ENCODE measurements at regions not wholly inside any gene's neighbourhood (a gene's known extent, or its start where the extent isn't known, plus 50 kb on each side); places are given as distances from the start of the nearest gene placed in this dataset.

DNA sequence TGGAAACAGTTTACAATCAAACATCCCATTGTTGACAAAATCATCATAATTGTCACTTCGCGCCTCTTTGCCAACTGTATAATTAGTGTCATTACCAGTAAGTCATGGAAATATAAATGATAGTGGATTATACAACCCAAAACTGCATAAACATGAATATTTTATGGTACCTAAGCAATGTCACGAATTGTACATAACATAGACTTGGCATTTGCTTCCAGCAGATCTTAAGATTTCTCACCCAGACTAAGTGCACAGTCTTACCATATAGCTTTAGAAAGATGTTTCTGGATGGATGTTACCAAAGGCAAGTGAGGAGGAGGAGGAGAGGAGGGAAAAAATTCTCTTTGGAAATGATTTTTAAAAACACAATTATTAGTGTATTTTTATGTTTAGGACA is 113.4 kb upstream of the TAS2R1 start:
- ChIA-PET POLR2A (no interaction called here), CTCF (no interaction called here)
- no peak for DNase-seq (ENCODE audit: extremely low spot score)
- TF ChIP-seq CTCF (IDR thresholded peaks at IDR 0.05; ENCODE audit: control extremely low read depth, extremely low read depth, low read depth, missing control alignments), result no peak

DNA sequence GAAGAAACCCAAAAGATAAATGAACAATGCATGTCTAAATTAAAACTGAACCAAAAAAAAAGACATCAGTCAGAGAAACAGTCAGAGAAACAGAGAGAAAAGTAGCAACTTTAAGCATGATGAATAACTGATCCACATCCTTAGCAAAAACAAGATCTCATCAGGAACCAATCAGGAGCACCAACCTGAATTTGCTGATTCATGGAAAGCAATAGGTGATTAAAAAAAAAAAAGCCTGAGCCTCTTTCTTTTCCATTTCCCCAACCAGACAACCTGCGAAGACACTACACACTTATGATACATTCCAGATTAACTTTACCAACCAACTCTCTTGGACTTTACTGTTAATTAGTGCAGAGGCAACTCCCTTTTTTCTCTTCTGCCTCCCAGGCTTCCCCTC is 112.7 kb upstream of the TAS2R1 start:
- TF ChIP-seq CTCF (IDR thresholded peaks at IDR 0.05; ENCODE audit: control extremely low read depth, extremely low read depth, low read depth, missing control alignments), result no peak
- ChIA-PET POLR2A (no interaction called here), CTCF (no interaction called here)
- DNase-seq (ENCODE audit: extremely low spot score), result no peak

DNA sequence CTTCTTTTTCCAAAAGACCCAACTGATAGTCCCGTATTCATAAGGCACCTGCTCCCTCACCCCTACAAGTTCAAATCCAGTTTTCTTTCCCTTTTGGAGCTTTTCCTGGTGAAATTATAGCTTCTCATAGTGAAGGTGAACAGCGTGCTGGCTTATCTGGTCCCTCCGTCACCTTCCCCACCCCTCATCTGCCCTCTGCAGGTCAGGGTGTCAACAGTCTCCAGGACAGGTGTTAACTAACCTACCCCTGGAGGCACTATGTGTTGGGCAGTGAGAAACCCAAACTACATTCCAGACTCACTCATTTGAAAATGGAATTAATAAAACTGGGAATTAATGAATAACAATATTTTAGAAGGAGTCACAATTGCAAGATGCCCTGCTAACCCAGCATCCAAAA is 109.0 kb upstream of the TAS2R1 start:
- CTCF ChIA-PET, result interaction anchor here (1.9 kb wide), 1 partner anchor 9 kb away, joined by 5 read pairs; no protein-coding TSS in a partner anchor
- POLR2A ChIA-PET, result no interaction called here
- TF ChIP-seq CTCF (IDR thresholded peaks at IDR 0.05; ENCODE audit: control extremely low read depth, extremely low read depth, low read depth, missing control alignments), result no peak
- DNase-seq (ENCODE audit: extremely low spot score), result no peak

GRCh38 chr5:9737265-9737664 is 107.1 kb upstream of the TAS2R1 start:
- TF ChIP-seq CTCF (IDR thresholded peaks at IDR 0.05; ENCODE audit: control extremely low read depth, extremely low read depth, low read depth, missing control alignments), result no peak
- DNase-seq (ENCODE audit: extremely low spot score), result no peak
- ChIA-PET POLR2A (no interaction called here), CTCF (interaction anchor here (1.0 to 1.9 kb wide), 3 partner anchors 11 to 32 kb away, joined by 3 to 5 read pairs (median 4); no protein-coding TSS in a partner anchor)

- CTCF ChIA-PET, result interaction anchor here (1.2 kb wide), 1 partner anchor 11 kb away, joined by 4 read pairs; no protein-coding TSS in a partner anchor
- no peak for TF ChIP-seq CTCF (IDR thresholded peaks at IDR 0.05; ENCODE audit: control extremely low read depth, extremely low read depth, low read depth, missing control alignments)
- no peak for DNase-seq (ENCODE audit: extremely low spot score)
- POLR2A ChIA-PET, result no interaction called here
These were observed 103.3 kb upstream of the TAS2R1 start for GRCh38 chr5:9733486-9733885.

- CTCF ChIA-PET, result interaction anchor here (3.6 kb wide), 1 partner anchor 15 kb away, joined by 9 read pairs; no protein-coding TSS in a partner anchor
- no peak for TF ChIP-seq CTCF (IDR thresholded peaks at IDR 0.05; ENCODE audit: control extremely low read depth, extremely low read depth, low read depth, missing control alignments)
- POLR2A ChIA-PET, result no interaction called here
- DNase-seq (ENCODE audit: extremely low spot score), result no peak
These were observed 101.0 kb upstream of the TAS2R1 start for GRCh38 chr5:9731159-9731558.

GRCh38 chr5:9728261-9728660 is 98.1 kb upstream of the TAS2R1 start:
- no peak for DNase-seq (ENCODE audit: extremely low spot score)
- no peak for TF ChIP-seq CTCF (IDR thresholded peaks at IDR 0.05; ENCODE audit: control extremely low read depth, extremely low read depth, low read depth, missing control alignments)
- CTCF ChIA-PET, result interaction anchor here (3.6 kb wide), 1 partner anchor 12 kb away, joined by 9 read pairs; no protein-coding TSS in a partner anchor
- POLR2A ChIA-PET, result no interaction called here
